ENCODE measurements at regions not wholly inside any gene's neighbourhood (a gene's known extent, or its start where the extent isn't known, plus 50 kb on each side); places are given as distances from the start of the nearest gene placed in this dataset.

DNA sequence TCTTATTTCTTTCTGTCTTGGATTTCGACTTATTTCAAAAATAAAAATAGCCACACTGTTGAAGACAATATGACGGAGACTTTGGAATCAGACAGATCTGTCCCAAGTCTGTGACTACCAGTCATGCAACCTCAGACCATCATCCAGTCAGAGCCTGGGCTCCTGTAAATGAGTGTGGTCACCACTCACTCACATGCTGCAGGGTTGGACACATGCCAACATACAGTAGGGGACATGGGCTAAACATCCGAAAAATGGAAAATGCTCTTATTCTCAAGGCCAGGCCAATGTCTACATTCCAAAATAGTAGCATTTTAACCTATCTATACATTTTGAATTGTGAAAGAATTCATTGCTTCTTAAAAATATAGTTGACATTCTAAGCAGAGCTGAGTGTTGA lies 75.5 kb upstream of the EDNRB start:
- TF ChIP-seq, protein P1, sequence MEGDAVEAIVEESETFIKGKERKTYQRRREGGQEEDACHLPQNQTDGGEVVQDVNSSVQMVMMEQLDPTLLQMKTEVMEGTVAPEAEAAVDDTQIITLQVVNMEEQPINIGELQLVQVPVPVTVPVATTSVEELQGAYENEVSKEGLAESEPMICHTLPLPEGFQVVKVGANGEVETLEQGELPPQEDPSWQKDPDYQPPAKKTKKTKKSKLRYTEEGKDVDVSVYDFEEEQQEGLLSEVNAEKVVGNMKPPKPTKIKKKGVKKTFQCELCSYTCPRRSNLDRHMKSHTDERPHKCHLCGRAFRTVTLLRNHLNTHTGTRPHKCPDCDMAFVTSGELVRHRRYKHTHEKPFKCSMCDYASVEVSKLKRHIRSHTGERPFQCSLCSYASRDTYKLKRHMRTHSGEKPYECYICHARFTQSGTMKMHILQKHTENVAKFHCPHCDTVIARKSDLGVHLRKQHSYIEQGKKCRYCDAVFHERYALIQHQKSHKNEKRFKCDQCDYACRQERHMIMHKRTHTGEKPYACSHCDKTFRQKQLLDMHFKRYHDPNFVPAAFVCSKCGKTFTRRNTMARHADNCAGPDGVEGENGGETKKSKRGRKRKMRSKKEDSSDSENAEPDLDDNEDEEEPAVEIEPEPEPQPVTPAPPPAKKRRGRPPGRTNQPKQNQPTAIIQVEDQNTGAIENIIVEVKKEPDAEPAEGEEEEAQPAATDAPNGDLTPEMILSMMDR (IDR thresholded peaks at IDR 0.05; ENCODE audit: low read length): no peak
- TF ChIP-seq EZH2 (optimal IDR thresholded peaks at IDR 0.05; ENCODE audit: low read depth, low read length) (no peak), EZH2phosphoT487 (IDR thresholded peaks at IDR 0.05; ENCODE audit: low read length) (no peak)

All from MM.1S (cell line).